NCI-H526 treated with DMSO at 0.1 percent for 48 hours (cell line): ENCODE measurements at regions not wholly inside any gene's neighbourhood (a gene's known extent, or its start where the extent isn't known, plus 50 kb on each side); places are given as distances from the start of the nearest gene placed in this dataset.
A peak's percentile ranks its signal among the peaks of the same experiment; 100 is the strongest.
"Not testable (repeated sequence)": the region's sequence is repeated elsewhere in the genome, so short reads cannot be mapped to it uniquely, and the experiment has no call there.

Experiments used
- DNase-seq: peaks from one replicate; lab custom pipeline; 2025; lab: John Stamatoyannopoulos, UW

- not testable (repeated sequence) for DNase-seq
These were observed 50.8 kb downstream of the PPIAL4G start for GRCh38 chr1:148432318-148432717.

DNA sequence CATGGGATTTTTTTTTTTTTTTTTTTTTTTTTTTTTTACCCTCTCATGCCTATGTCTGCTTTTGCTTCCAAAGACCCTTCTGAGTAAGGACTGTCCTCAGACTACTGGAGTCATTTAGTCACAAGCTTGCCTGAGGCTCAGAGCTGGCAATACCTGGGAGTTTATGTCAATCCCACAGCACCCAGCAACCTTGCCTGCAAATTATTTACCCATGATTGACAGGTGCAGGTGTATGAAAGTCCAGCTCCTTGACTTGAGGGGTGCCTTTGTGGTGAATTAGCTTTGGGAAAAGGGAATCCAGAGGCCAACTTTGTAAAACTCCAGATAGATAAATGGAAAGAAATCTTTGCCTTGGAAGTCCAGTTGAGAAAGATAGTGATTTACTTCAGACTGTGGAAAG is 53.2 kb downstream of the PPIAL4G start:
- DNase-seq = not testable (repeated sequence)

DNA sequence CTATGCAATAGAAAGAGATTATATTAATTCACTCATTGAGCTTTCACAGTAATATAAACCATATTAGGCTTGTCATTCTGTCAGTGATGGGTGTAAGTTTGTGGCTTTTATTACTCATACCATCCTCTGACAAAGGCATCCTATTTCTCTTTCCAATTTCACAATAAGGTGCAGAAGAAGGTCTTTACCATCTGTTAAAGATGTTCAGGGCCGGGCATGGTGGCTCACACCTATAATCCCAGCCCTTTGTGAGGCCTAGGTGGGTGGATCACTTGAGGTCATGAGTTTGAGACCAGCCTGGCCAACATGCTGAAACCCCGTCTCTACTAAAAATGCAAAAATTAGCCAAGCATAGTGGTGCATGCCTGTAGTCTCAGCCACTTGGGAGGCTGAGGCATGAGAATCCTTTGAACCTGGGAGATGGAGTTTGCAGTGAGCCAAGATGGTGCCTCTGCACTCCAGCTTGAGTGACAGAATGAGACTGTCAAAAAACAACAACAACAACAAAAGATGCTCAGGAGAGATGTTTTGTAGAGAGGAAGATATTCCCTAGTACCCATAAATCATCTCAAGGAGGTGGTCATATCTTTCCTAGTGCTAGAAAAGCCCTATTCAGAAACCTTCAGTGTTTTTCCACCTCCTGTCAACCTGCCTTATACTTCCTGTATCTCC is 56.0 kb downstream of the PPIAL4G start:
- not testable (repeated sequence) for DNase-seq

DNA sequence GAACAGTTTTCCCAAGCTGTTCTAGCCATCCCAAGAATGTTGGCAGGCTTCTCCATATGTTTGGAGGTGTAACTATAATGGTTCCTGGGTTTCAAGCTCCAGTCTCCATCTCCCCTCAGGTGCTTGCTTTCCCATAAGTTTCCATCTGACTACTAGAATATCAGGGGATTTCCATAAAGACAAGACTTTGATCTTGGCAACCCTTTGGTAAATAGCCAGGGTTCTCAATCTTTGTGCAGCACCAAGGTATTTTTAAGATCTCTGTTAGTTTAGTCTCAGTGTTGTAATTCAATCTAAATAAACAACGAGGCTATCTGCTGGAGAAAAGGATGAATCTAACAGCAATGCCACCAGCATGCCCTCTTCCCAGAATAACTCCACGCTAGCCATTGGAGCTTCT is 56.7 kb downstream of the PPIAL4G start:
- DNase-seq = not testable (repeated sequence)

DNA sequence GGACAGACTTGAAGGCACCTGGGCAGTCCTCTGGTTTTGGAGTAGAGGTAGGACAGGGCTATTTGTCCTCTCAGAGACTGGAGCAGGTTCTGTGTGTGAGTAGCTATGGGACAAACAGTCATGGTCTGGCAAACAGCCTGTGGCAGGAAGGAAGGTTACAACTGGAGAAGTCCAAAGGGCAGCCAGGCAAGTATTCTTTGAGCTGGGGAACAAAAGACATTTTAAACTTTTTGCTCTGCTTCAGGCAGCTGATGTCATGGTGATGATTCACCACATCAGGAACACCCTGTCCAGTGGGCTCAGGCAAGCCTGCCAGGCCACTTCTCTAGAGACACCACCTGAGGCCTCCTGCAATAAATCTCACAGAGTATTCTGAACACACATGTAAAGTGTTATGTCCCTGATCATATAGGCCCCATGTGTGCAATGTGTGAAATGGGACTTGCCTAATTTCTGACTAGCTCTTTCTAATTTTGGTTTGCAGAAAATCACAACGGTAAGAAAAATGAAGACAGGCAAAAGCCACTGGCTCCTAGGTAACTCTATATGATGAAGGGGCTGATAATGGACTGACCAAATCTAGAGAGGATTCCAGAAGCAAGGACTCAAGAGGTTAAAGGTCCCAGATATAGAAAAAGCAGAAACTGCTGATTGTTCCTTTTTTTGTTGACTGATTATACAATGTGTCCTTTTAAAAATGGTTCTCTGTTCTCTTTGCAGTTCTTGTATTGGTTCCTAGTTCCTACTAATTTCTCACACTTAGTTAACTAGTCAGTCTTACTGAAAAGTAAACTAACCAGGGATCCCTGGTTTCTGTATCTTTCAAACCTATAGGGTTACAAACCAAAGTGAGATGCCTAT is 58.7 kb downstream of the PPIAL4G start:
- DNase-seq = not testable (repeated sequence)

- DNase-seq = not testable (repeated sequence)
These were observed 60.2 kb downstream of the PPIAL4G start for GRCh38 chr1:148422921-148423320.

GRCh38 chr1:148417241-148417640 is 65.9 kb downstream of the PPIAL4G start:
- DNase-seq = not testable (repeated sequence)

DNA sequence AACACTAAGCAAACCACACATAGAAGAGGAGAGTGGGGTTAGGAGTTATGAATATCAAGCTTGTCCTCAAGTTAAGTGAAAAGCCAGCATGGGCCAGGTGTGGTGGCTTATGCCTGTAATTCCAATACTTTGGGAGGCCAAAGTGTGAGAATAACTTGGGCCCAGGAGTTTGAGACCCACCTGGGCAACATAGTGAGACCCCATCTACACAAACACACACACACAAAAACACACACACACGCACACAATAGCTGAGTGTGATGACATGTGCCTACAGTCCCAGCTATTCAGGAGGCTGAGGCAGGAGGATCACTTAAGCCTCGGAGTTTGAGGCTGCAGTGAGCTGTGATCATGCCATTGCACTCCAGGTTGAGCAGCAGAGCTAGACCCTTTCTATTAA is 69.7 kb downstream of the PPIAL4G start:
- not testable (repeated sequence) for DNase-seq

DNA sequence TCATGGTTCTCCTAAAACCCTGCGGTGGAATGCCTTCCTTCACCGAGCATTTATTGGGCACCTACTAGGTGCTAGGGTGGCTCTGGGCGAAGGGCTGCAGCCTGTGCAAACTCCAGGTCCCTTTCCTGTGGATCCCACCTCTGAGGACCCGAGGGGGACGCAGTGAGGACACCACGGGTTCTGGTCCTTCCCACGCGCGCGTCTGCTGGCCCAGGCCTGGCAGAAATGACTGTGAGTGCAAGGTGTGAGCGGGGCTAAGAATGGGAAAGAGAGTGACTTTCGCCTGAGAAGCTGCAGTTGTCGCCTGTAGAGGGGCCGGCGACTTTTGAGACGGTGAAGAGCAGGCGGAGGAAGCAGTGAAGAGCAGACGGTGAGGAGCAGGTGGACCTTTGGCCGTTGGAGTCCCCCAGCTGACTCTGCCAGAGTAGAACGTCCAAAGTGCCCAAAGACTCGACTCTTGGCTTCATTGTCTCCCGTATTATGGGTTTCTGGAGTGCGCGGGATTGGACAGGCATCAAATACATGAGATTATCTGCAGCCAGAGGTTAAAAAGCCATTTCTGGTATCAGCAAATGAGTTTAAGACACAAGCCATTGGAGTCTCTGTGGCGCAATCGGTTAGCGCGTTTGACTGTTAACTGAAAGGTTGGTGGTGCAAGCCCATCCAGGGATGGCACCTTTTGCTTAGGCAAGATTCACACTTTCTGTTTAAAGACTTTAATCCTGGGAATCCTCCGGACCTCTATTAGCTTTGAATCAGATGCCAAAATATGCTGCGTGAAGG is 78.1 kb downstream of the PPIAL4G start:
- not testable (repeated sequence) for DNase-seq

DNA sequence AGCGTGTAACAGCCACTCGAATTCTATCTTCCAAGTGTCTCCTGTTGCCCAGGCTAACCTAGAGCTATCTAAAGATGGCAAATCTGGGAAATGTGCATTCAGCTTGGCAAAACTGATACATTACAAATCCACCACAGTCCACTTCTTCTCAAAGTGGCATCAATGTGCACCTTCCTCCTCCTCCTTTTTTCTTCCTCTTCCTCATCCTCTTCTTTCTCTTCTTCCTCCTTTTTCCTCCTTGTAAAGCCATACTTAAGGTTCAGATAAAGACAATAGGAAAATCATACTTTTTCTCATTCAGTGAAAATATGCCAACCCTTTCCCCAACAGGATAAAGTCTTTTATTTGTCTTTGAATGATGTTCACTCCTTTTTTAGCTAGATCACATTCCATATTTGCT is 79.2 kb downstream of the PPIAL4G start:
- DNase-seq = not testable (repeated sequence)

DNA sequence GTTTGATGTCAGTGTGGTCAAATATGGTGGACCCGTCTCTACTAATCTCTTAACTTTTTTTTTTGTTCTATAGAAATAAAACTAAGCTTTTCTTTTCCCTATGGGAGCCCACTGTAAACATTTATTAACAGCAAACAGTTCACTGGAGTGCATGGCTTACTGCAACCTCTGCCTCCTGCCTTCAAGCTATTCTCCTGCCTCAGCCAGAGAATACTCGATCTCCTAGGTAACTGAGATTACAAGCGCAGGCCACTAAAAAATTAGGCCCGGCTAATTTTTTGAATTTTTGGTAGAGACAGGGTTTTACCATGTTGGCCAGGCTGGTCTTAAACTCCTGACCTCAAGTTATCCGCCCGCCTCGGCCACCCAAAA is 80.0 kb downstream of the PPIAL4G start:
- DNase-seq = not testable (repeated sequence)

GRCh38 chr1:148402152-148403084 is 80.7 kb downstream of the PPIAL4G start:
- peak; percentile 87 for DNase-seq

DNA sequence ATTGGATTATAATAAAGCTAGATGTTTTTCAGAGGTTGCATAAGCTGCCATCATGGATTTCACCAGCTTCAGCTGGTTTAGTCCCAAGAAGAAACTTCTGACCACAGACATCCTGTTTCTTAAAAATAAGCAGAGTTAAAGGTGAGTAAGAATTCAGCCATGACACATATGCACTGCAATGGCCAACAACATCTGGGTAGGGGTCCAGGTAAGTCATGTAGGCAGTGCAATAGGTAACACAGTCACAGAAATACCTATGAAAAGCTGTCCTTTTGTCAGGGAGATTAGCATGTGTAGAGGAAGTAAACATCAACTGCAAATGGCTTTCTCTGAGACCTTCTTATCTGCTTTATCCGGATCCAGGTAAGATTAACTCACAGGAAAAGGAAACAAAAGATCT is 85.6 kb downstream of the PPIAL4G start:
- DNase-seq = not testable (repeated sequence)

DNA sequence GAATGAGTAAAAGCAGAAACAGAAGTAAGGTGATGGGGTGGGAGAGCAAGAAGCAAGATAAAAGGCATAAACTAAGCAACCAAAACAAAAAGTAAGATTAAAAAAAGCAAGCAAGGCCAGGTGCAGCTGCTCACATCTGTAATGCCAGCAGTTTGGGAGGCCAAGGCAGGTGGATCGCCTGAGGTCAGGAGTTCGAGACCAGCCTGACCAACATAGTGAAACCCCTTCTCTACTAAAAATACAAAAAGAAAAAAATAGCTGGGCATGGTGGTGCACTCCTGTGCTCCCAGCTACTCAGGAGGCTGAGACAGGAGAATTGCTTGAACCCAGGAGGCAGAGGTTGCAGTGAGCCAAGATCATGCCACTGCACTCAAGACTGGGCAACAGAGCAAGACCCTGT is 90.6 kb downstream of the PPIAL4G start:
- not testable (repeated sequence) for DNase-seq

DNA sequence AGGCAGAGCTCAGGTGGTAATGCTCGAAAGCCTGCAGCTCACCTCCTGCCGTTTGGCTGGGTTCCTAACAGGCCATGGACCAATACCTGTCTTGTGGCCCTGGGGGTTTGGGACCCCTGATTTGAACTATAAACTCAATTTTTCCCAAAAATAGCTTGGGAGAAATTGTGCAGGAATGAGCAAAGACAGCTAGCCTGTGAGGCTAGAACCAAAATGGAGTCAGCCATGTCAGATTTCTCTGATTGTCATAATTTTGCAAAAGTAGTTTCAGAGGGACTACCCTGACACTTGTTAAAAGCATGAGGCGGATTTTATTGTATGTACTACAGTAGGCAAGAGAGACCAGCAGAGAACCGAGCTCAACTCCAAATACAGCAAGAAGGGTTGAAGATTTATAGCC is 91.8 kb downstream of the PPIAL4G start:
- not testable (repeated sequence) for DNase-seq

DNA sequence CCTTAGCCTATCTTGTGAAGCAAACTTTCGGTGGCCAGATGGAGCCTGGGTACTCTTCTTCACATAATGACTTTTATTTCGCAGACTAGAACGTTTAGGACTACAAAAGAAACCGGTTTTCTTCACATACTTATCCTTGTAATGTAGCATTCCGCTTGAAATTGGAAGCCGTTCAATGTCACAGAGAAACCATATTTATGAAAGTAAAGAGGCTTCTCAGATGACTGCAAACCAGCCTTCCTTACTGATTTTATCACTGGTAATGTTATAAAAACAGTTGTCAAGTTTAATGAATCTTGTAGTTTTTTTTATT is 94.1 kb downstream of the PPIAL4G start:
- DNase-seq = no peak

DNA sequence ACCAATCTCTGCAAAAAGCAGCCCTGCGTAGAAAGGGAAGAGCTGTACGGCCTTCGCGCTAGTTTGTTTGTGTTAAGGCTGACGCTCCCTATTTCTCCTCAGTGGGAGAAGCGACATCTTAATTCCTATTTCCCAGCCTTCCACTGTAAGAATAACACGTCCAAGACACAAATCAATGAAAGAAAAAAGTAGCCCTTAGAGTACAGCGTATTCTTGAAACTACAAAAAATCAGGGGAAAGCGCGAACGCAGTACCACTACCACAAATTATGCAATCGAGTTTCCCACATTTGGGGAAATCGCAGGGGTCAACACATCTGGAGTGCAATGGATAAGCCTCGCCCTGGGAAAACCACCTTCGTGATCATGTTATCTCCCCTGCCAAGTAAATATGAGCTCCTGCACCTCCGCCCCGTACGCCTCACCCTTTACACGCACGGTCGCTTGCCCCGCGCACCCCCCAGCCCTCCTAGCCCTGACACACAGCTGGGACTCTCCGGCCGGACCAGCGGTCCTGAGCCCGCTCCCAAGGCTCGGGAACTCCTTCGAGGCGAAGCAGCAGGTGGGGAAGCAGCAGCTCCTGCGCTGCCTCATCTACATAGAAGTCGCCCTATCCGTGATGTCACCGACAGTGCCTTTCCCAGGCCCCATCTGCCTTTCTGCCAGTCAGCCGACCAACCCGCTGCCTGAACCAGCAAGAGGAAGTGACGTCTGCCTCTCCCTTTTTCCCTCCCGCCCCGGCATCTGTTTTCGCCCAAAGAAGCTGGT is 94.7 kb downstream of the PPIAL4G start:
- peak; percentile 93 for DNase-seq

DNA sequence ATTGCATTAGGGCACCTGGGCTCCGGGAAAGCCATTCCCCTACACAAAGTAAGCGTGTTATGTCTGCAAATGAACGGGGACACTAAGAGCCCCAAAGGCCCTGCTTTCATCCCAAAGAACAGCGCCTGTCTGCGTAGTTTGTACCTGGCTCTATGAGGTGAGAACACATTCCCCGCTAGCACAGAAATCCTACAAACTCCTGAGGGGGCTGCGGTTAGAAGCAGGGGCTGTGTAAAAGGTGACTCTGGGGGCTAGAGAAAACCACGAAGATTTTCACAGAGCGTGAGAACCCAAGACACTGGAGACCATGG is 95.2 kb downstream of the PPIAL4G start:
- DNase-seq = not testable (repeated sequence)

DNA sequence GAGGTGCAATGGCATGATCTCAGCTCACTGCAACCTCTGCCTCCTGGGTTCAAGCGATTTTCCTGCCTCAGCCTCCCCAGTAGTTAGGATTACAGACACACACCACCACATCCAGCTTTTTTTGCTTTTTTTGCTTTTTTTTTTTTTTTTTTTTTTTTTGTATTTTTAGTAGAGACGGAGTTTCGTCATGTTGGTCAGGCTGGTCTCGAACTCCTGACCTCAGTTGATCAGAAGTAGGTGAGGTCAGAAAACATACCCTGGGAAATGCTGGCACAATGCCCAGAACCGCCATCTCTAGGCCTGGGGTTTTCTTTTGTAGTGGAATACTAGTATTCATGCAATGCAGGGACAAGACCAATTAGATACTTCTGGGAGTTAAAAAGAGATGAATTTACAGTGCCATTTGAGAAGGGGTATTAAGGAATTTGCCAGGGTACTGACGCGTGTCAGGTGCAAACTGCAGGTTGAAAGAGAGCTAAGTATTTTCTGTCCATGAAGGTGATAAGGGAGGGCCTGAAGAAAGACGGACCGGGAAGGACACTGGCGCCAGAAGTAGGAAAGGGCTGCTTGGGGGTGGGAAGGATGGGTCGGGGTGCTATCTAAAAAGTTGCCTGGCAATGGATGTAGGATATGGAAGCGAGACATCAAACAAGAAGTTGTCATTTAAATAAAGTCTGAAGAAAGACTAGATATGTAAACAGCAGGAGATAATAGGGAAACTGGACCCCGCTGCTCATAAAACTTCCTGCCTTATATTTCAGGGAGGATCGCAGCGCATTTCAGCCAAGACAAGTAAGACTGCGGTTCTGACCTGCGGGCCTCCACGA is 95.8 kb downstream of the PPIAL4G start:
- DNase-seq = not testable (repeated sequence)

DNA sequence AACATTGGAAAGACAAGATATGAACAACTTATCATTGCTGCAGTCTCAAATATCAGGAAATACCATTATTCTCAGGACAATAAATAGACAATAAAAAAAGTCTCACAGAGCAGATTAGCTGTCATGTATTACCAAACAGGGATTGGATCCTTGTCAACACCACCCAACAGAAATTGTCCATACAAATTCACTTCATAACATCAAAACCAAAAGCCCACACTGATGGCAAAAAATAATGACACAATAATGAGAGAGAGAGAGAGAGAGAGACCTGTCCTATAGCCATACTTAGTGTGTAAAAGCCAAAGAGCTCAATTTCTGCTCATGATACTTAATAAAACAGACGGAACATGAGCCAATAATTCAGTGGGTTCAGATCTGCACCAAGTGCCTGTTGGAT is 96.5 kb downstream of the PPIAL4G start:
- no peak for DNase-seq
